Left lobe of liver (tissue), 2 donors: ENCODE measurements at regions not wholly inside any gene's neighbourhood (a gene's known extent, or its start where the extent isn't known, plus 50 kb on each side); places are given as distances from the start of the nearest gene placed in this dataset.
"Not testable (repeated sequence)": the region's sequence is repeated elsewhere in the genome, so short reads cannot be mapped to it uniquely, and the experiment has no call there.

Experiments
- ATAC-seq: fragments of 200-7000 bp; cut with Tn5 transposase; one replicate; pipeline ENCODE4 v1.9.1; 2020; ENCODE audit warnings: mild to moderate bottlenecking, moderate library complexity
- DNase-seq: peaks from one replicate; pipeline ENCODE4 v3.0.0-alpha.2; 2020; ENCODE audit warnings: low spot score
- donor health status: DM: no; HTN: no; CAD: no; lungs with moderate emphysema.
- donor health status: DM: no; HTN: yes; CAD: no.

DNA sequence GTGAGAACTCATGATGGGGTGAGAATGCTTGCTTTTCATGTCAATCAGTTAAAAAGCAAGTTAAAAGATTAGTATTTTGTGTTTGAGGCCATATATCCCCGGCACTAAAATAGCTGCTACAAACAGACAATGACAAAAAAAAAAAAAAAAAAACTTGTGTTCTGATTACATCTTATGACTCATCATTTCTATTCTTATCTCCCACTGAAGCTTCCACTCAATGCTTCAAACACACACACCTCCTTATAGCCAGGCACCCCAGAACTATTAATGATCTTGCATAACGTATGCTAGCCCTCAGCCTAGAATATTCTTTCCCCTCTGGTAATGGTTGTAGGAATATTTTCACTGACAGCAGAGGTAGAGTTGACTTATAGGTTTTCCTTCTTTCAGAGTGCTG is 778.3 kb downstream of the TRIB2 start:
- DNase-seq (no peak), ATAC-seq (no peak)

DNA sequence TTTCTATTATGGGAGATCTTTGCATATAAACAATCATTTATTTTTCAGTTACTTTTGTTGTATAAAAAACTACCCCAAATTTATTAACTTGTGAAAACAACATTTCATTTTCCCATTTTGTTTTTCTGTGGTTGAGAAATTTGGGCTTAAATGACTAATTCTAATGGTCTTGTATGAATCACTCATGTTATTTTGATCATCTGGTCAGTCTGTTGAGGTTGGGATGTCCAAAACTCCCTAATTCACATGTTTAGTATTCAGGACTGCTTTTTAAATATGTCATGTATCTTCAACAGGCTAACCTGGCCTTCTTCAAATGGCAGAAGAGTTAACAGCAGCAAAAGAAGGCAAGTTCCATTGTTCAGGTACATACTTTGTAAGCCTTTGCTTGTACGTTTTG is 788.1 kb downstream of the TRIB2 start:
- DNase-seq = no peak
- ATAC-seq = no peak

DNA sequence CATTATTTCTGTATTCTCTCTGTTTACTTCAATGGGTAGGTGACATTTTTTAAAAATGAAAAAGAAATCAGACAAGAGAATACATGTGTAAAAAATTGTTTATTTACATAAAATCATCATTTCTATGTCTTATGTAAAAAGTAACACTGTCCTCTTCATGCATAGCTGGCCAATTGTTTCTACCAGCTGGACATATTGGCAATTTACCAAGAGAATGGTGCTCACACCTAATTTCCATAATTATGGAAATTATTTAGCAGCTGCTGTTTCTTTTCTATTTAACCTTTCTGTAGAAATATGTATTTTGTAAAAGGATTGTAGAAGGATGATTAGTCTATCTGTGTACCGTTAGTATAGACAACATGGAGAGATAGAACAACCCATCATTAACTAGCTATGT is 791.9 kb downstream of the TRIB2 start:
- DNase-seq (no peak), ATAC-seq (no peak)

DNA sequence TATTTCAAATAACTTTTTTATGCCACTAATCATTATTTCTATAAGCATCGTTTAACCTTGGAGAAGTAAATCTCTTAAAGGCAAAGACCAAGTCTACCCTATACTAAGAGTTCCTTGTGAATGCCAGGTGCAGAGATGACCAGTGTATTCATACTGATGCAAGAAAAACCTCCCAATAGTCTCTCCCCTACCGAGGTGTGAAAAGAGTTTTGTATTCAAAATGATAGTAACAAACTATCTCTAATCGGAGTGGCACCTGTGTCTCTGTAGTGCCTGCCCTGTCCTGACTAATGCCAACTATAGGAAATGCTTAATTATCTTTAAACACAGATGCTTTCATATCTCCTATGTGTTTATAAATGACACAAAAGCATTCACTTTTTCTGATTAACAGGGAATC is 798.5 kb downstream of the TRIB2 start:
- ATAC-seq (no peak), DNase-seq (no peak)

DNA sequence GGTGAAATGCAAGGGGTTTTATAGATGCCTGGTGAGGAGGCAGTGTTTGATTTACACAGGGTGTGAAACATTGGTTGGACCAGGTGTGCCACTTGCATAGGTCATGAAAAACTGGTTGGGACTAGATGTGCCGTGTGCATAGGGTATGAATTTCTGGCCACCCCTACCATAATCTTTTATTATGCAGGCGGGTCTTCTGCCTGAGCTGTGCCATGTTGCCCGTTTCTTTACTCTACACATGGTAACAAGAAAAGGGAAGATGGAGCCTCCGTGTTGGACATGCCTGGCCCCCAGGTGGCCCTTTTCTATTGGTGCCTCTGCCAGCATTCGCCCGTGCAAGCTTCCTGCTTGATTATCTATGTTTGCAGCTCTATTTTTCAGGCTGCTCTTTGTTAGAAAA is 805.4 kb downstream of the TRIB2 start:
- DNase-seq (no peak), ATAC-seq (no peak)

GRCh38 chr2:13522917-13523821 is 806.4 kb downstream of the TRIB2 start:
- no peak for DNase-seq
- no peak for ATAC-seq

- ATAC-seq = no peak
Measured at GRCh38 chr2:13524492-13524891, 807.8 kb downstream of the TRIB2 start.

DNA sequence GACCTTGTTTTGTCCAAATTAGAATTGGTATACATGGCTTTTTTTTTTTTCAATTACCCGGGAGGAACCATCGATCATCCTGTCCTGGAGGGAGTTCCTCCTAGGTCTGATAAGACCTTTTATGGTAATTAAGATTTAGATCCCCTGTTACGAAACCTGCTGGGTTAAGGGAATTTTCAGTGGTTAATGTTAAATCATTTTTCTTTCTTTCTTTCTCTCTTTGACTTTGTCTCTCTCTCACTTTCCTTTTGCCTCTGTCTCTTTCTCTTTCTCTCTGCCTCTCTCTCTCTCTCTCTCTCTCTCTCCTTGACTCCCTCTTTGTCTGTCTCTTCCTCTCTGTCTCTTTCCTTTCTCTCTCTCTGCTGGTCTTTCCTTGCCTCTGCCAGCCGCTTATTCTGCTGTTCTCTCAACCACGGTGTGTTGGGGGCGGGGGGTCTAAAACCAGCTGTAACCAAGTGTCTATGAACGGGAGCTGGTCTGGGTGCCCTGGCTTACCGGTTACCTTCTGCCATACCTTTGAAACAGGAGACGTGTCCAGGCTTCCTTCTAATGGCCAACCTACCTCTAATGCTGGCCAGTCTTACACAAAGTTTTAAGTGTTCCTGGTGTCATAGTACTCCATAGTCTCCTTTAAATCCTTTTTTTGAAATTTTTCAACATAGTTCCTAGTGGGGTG is 815.1 kb downstream of the TRIB2 start:
- not testable (repeated sequence) for DNase-seq, ATAC-seq

More at GRCh38 chr2:13524492-13524891, 807.8 kb downstream of the TRIB2 start:
- DNase-seq = no peak

DNA sequence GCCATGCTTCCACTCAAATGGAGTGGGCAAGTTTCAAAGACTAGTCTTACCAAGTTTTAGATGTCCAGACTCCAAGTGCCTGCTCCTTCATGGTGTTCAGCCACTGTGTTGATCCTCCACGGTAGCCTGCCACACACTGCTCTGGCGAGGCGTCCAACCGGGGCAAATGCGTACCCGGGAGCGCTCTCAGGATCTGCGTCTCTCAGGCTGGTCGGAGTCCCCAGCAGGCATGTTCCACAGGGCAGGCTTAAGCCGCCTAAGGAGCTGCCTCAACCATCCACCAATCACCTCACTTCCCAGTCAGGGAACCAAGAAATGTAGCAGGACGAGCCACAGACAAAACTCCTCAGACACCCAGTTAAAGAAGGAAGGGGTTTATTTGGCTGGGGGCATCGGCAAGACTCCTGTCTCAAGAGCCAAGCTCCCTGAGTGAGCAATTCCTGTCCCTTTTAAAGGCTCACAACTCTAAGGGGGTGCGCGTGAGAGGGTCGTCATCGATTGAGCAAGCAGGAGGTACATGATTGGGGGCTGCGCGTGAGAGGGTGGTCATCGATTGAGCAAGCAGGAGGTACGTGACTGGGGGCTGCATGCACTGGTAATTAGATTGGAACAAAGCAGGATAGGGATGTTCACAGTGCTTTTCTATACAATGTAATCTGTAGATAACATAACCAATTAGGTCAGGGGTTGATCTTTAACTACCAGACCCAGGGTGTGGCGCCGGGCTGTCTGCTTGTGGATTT is 816.2 kb downstream of the TRIB2 start:
- ATAC-seq, DNase-seq: not testable (repeated sequence)

- ATAC-seq (no peak), DNase-seq (no peak)
Measured at GRCh38 chr2:13533524-13533922, 816.8 kb downstream of the TRIB2 start.

GRCh38 chr2:13536941-13537340 is 820.2 kb downstream of the TRIB2 start:
- no peak for ATAC-seq

DNA sequence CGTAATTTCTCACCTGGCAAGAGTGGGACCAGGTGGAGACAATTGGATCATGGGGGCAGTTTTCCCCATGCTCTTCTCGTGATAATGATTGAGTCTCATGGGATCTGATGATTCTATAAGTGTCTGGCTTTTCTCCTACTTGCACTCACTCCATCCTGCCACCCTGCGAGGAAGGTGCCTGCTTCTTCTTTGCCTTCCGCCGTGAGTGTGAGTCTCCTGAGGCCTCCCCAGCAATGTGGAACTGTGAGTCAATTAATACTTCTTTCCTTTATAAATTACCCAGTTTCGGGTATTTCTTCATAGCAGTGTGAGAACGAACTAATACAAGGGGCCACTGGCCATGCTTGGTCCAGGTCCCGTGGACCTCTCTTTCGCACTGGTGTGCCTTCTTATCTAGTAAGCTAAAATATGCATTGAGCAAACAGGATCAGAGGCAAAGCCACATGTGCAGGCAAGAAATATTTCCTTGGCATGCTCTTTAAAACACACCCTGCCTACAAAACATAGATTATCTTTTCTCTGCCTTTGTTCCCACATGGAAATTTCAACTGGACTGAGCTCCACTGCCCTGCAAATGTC is 821.1 kb downstream of the TRIB2 start:
- no peak for ATAC-seq

More at GRCh38 chr2:13536941-13537340, 820.2 kb downstream of the TRIB2 start:
- no peak for DNase-seq

DNA sequence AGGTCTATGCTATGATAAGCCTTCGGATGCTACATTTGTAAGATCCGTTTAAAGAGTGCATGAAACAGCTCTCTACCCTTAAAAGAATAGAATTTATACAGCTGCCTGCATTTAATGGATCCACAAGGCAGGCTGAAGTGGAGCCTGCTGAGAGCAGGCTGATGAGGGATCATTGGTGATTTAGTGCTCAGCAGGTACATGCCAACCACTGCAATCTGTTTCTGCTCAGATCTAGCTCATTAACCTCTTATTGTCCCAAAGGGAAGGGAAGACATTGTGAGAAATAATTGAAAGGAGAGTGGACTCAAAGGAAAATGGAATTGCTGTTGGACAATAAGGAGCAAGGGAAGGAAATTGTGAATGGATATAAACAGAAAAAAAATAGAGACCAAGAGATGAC is 822.6 kb downstream of the TRIB2 start:
- ATAC-seq = no peak

More for the DNA sequence above, 821.1 kb downstream of the TRIB2 start:
- DNase-seq = no peak

GRCh38 chr2:13542061-13542460 is 825.3 kb downstream of the TRIB2 start:
- DNase-seq (no peak), ATAC-seq (no peak)

More for the DNA sequence above, 822.6 kb downstream of the TRIB2 start:
- DNase-seq = no peak

DNA sequence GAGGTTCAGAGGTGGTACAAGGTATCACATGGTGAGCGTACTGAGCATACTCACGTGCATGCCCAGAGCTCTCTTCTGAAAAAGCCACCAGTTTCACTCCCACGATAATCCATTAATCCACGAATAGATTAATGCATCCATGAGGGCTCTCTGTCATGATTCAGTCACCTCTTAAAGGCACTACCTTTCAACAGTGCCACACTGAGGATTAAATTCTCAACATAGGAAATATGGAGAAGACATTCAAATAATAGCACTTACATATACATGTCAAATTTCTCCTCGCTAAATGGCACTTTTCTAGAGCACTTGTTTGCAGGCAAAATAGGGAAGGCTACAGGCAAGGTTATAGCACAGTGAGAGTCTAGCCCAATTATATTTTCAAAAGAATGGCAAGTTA is 825.9 kb downstream of the TRIB2 start:
- no peak for ATAC-seq
- no peak for DNase-seq

DNA sequence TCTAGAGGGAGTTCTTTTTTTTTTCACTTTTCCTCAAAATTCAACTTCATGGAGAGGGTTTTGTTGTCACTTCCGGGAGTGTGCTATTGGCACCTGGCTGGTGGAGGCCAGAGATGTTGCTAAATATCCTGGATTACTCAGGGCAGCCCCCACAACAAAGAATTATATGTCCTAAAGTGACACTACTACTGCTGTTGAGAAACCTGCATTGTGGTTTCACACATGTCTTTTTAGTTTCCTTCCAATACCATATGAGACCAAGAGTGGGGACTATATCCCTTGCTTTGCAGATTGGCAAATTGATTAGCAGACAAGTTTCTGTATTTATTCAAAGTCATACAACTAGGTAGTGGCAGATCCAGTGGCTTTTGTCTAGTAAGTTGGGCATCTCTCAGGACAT is 826.8 kb downstream of the TRIB2 start:
- ATAC-seq (no peak), DNase-seq (no peak)

- ATAC-seq = no peak
Measured at GRCh38 chr2:13545320-13545719, 828.6 kb downstream of the TRIB2 start.

GRCh38 chr2:13546131-13546530 is 829.4 kb downstream of the TRIB2 start:
- no peak for ATAC-seq
- DNase-seq = no peak

More at GRCh38 chr2:13545320-13545719, 828.6 kb downstream of the TRIB2 start:
- no peak for DNase-seq

DNA sequence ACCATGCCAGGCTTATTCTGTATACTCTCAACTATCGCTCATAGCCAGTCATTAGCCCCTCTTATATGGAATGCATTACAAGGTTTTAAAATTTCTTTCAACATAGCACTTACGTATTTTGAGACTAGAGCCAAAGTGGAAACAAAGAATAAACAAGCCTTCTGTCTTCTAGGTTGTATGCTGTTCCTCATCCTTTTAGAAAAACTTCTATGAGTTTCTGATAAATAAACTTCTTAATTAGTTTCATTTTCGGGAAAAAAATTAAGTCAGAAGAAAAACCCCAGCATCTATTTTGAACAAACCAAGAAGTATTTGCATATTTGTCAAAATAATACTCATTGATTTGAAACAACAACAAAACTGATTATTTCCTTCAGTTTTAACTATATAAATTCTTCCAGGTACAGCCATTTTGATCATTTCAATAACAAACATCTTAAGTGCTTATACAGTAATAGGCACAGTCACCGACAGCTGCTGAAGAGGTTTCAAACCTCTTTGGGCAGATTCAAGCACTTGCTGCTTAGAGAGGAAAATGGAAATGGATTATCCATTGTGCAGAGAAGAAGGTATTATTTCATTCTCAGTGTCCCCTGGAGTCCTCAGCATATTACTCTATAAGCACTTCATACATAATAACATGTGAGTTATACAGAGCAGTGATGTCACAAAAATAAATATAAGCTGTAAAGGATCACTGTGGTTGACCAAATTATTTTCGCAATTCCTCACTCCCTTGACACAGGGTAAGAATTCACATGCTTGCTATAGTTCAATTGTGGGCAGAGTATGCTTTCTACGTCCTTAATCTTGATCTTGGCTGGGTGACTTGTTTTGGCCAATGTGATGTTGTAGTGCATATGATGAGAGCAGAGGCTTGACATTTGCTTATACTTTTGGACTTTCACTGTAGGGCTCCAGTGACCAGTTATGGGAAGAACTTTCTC is 833.8 kb downstream of the TRIB2 start:
- DNase-seq = no peak
- no peak for ATAC-seq

DNA sequence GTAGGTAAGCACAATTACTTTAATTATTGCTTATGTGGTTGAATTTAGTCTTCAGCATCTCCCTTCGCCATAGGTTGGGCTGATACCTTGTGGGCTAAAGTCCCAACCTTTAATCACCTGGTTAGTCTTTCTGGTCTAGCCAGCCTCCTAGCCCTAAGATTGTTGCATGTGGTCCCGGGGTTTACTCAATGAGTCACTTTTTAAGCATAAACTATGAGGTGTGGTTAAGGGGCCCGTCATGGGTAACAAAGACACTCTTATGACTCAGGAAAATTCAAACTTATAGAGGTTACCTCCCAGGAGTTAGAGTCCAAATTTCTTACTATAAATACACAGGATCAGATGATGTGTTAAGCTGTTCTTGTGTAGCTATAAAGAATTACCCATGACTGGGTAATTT is 841.6 kb downstream of the TRIB2 start:
- no peak for ATAC-seq
- no peak for DNase-seq
